Astrocyte (in vitro differentiated cells and primary cell): ENCODE measurements at regions not wholly inside any gene's neighbourhood (a gene's known extent, or its start where the extent isn't known, plus 50 kb on each side); places are given as distances from the start of the nearest gene placed in this dataset.

Source experiments
- DNase-seq: peaks from one replicate; pipeline ENCODE4 v3.0.0-alpha.2; 2010; ENCODE audit warnings: low read depth
- FAIRE-seq: peaks from 2 replicates; lab custom pipeline; 2011; peaks lifted over from hg19 to GRCh38; lab: Jason Lieb, UNC
- H2AFZ ChIP-seq: 2 replicates; pipeline ENCODE4 v1.6.0; 2012; ENCODE audit warnings: low read depth, low read length, inconsistent platforms
- H3K27ac ChIP-seq: 2 replicates; pipeline ENCODE4 v1.5.1; 2011; ENCODE audit warnings: low read depth, low read length, inconsistent platforms
- H3K27me3 ChIP-seq: 2 replicates; pipeline ENCODE4 v1.6.0; 2011; ENCODE audit warnings: low read length, inconsistent platforms; ENCODE audit not compliant: insufficient read depth
- H3K36me3 ChIP-seq: 2 replicates; pipeline ENCODE4 v1.5.1; 2011; ENCODE audit warnings: low read length, inconsistent platforms; ENCODE audit not compliant: insufficient read depth
- H3K4me1 ChIP-seq: 2 replicates; pipeline ENCODE4 v1.5.1; 2011; ENCODE audit warnings: low read length, inconsistent platforms; ENCODE audit not compliant: insufficient read depth
- H3K4me2 ChIP-seq: 2 replicates; pipeline ENCODE4 v1.6.0; 2012; ENCODE audit warnings: low read length, inconsistent platforms
- H3K4me3 ChIP-seq: 2 replicates; pipeline ENCODE4 v1.5.1; 2011; ENCODE audit warnings: low read depth, mild to moderate bottlenecking, low read length, inconsistent platforms; ENCODE audit not compliant: insufficient read depth
- H3K79me2 ChIP-seq: 2 replicates; pipeline ENCODE4 v1.6.0; 2012; ENCODE audit warnings: mild to moderate bottlenecking, low read length, inconsistent platforms; ENCODE audit not compliant: insufficient read depth
- H3K9ac ChIP-seq: 2 replicates; pipeline ENCODE4 v1.6.0; 2012; ENCODE audit warnings: mild to moderate bottlenecking, low read length, inconsistent platforms
- H3K9me3 ChIP-seq: 2 replicates; pipeline ENCODE4 v1.5.1; 2012; ENCODE audit warnings: low read depth, mild to moderate bottlenecking, low read length, inconsistent platforms; ENCODE audit not compliant: insufficient read depth
- H4K20me1 ChIP-seq: 2 replicates; pipeline ENCODE4 v1.6.0; 2012; ENCODE audit warnings: low read length, inconsistent platforms; ENCODE audit not compliant: insufficient read depth
- H3K27ac Mint-ChIP-seq: one replicate; pipeline ENCODE4 v1.8.0; 2021; ENCODE audit warnings: mild to moderate bottlenecking, mixed read lengths; ENCODE audit not compliant: unreplicated experiment
- H3K27me3 Mint-ChIP-seq: one replicate; pipeline ENCODE4 v1.8.0; 2021; ENCODE audit warnings: low read depth, mixed read lengths; ENCODE audit not compliant: unreplicated experiment
- H3K36me3 Mint-ChIP-seq: one replicate; pipeline ENCODE4 v1.8.0; 2021; ENCODE audit warnings: low read depth, mixed read lengths; ENCODE audit not compliant: unreplicated experiment
- H3K4me1 Mint-ChIP-seq: one replicate; pipeline ENCODE4 v1.8.0; 2021; ENCODE audit warnings: low read depth, mixed read lengths; ENCODE audit not compliant: unreplicated experiment
- H3K4me3 Mint-ChIP-seq: one replicate; pipeline ENCODE4 v1.8.0; 2021; ENCODE audit warnings: mild to moderate bottlenecking, moderate library complexity, mixed read lengths; ENCODE audit not compliant: unreplicated experiment
- H3K9me3 Mint-ChIP-seq: one replicate; pipeline ENCODE4 v1.8.0; 2021; ENCODE audit warnings: mild to moderate bottlenecking, mixed read lengths; ENCODE audit not compliant: unreplicated experiment
- CTCF ChIP-seq: IDR thresholded peaks from 2 replicates; pipeline ENCODE4 v1.5.1; 2011; ENCODE audit warnings: low read depth, mild to moderate bottlenecking, inconsistent platforms, low read length, moderate library complexity; ENCODE audit not compliant: insufficient read depth
- EZH2 ChIP-seq: IDR thresholded peaks from 2 replicates; pipeline ENCODE4 v1.6.1; 2012; ENCODE audit warnings: mild to moderate bottlenecking, low read length, inconsistent platforms; ENCODE audit not compliant: insufficient read depth

- H3K4me1 Mint-ChIP-seq: no peaks in the 10 kb centered on the region
- H3K4me3 Mint-ChIP-seq: no peak overlapping the region
- Histone ChIP-seq H3K4me1 (no peaks in the 10 kb centered on the region), H3K4me2 (no peak overlapping the region), H3K27ac (no peak overlapping the region), H3K79me2 (no peaks in the 10 kb centered on the region), H2AFZ (no peak overlapping the region), H3K36me3 (no peaks in the 10 kb centered on the region), H3K9ac (no peak overlapping the region), H3K9me3 (no peaks in the 10 kb centered on the region), H3K4me3 (no peak overlapping the region), H3K27me3 (no peaks in the 10 kb centered on the region), H4K20me1 (no peaks in the 10 kb centered on the region)
- H3K36me3 Mint-ChIP-seq: no peaks in the 10 kb centered on the region
- H3K27me3 Mint-ChIP-seq: peaks cover 47% of the 10 kb centered on the region
- H3K9me3 Mint-ChIP-seq: peaks cover 4% of the 10 kb centered on the region
- H3K27ac Mint-ChIP-seq: no peak overlapping the region
- TF ChIP-seq EZH2 (no peak), CTCF (no peak)
- DNase-seq (no peak), FAIRE-seq (no peak)
Measured at GRCh38 chr6:43903739-43904290, 133.8 kb downstream of the VEGFA start.

DNA sequence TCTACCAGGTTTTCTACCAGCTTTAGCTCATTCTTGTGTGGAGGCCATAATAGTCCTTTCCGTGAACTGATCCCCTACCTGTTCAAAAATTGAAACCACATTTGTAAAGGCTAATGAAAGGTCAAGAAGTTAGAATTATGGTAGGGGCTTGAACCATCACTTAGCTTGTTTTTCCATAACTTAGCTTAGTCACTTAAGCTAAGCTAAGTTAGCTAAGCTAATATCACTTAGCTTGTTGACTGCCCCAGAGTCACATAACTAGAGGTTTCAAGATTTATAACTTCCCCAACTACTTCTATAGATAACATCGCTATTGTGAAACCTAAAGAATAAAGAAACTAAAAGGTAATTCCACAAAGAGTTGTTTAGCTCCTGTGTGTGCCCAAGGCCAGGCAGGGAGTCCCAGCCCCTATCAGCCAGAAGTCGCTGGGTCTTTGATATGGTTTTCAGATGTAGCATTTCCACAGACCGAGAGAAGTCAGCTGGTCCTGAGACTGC is 131.8 kb downstream of the VEGFA start:
- H3K27ac ChIP-seq: no peak overlapping the region
- Mint-ChIP-seq H3K9me3 (peaks cover 12% of the 10 kb centered on the region), H3K36me3 (no peaks in the 10 kb centered on the region)

More for the DNA sequence above, 131.8 kb downstream of the VEGFA start:
- Mint-ChIP-seq H3K4me1 (no peaks in the 10 kb centered on the region), H3K27ac (no peak overlapping the region), H3K4me3 (no peak overlapping the region), H3K27me3 (peaks cover 45% of the 10 kb centered on the region)
- Histone ChIP-seq H4K20me1 (no peaks in the 10 kb centered on the region), H3K4me2 (no peak overlapping the region), H3K36me3 (no peaks in the 10 kb centered on the region), H3K4me3 (no peak overlapping the region), H3K27me3 (no peaks in the 10 kb centered on the region), H2AFZ (no peak overlapping the region), H3K4me1 (no peaks in the 10 kb centered on the region), H3K79me2 (no peaks in the 10 kb centered on the region), H3K9me3 (no peaks in the 10 kb centered on the region), H3K9ac (no peak overlapping the region)
- DNase-seq (no peak), FAIRE-seq (no peak)
- no peak for TF ChIP-seq EZH2
- no peak for TF ChIP-seq CTCF
